NCI-H128 (cell line): ENCODE measurements at regions not wholly inside any gene's neighbourhood (a gene's known extent, or its start where the extent isn't known, plus 50 kb on each side); places are given as distances from the start of the nearest gene placed in this dataset.
"Not testable (repeated sequence)": the region's sequence is repeated elsewhere in the genome, so short reads cannot be mapped to it uniquely, and the experiment has no call there.

Experiments
- DNase-seq: peaks from one replicate; lab custom pipeline; 2025; ENCODE audit not compliant: unreplicated experiment; lab: John Stamatoyannopoulos, UW

- DNase-seq: no peak
Observed at GRCh38 chr6:167707686-167708500, 118.8 kb upstream of the AFDN start.

- DNase-seq: no peak
Observed at GRCh38 chr6:167708501-167709094, 118.1 kb upstream of the AFDN start.

- DNase-seq: no peak
Observed at GRCh38 chr6:167709196-167709595, 117.5 kb upstream of the AFDN start.

GRCh38 chr6:167709776-167710336, 116.9 kb upstream of the AFDN start:
- not testable (repeated sequence) for DNase-seq

- no peak for DNase-seq
Observed at GRCh38 chr6:167710363-167710920, 116.3 kb upstream of the AFDN start.

- DNase-seq: no peak
Observed at GRCh38 chr6:167711211-167711610, 115.5 kb upstream of the AFDN start.

- no peak for DNase-seq
Observed at GRCh38 chr6:167711768-167712730, 114.7 kb upstream of the AFDN start.

- DNase-seq: no peak
Observed at GRCh38 chr6:167712731-167713475, 113.8 kb upstream of the AFDN start.

GRCh38 chr6:167714152-167714551, 112.6 kb upstream of the AFDN start:
- DNase-seq: no peak

GRCh38 chr6:167717455-167717854, 109.3 kb upstream of the AFDN start:
- DNase-seq: no peak

- DNase-seq: no peak
Observed at GRCh38 chr6:167717867-167718266, 108.8 kb upstream of the AFDN start.

- DNase-seq: no peak
Observed at GRCh38 chr6:167719920-167720319, 106.8 kb upstream of the AFDN start.

- DNase-seq: no peak
Observed at GRCh38 chr6:167720456-167721285, 106.0 kb upstream of the AFDN start.

- DNase-seq: no peak
Observed at GRCh38 chr6:167721291-167721690, 105.4 kb upstream of the AFDN start.

GRCh38 chr6:167722634-167723309, 103.9 kb upstream of the AFDN start:
- DNase-seq: no peak

- no peak for DNase-seq
Observed at GRCh38 chr6:167726043-167726621, 100.6 kb upstream of the AFDN start.

GRCh38 chr6:167730441-167730840, 96.3 kb upstream of the AFDN start:
- no peak for DNase-seq

- no peak for DNase-seq
Observed at GRCh38 chr6:167731216-167731615, 95.5 kb upstream of the AFDN start.
